Large intestine (tissue), 3 donors: ENCODE measurements at regions not wholly inside any gene's neighbourhood (a gene's known extent, or its start where the extent isn't known, plus 50 kb on each side); places are given as distances from the start of the nearest gene placed in this dataset.

Source experiments
- DNase-seq, 2 donors: peaks; one replicate each; pipeline versions ENCODE4 v3.0.0 to v3.0.0-alpha.2; 2013
- H3K27ac ChIP-seq: one replicate; pipeline ENCODE4 v1.5.1; 2013; ENCODE audit warnings: low read length
- H3K27me3 ChIP-seq: 2 replicates; pipeline ENCODE4 v1.6.1; 2013; ENCODE audit warnings: low read length; ENCODE audit not compliant: control insufficient read depth, insufficient read depth
- H3K36me3 ChIP-seq: 2 replicates; pipeline ENCODE4 v1.6.1; 2013; ENCODE audit warnings: low read length; ENCODE audit not compliant: control insufficient read depth, insufficient read depth
- H3K4me1 ChIP-seq: one replicate; pipeline ENCODE4 v1.6.1; 2013; ENCODE audit warnings: low read length; ENCODE audit not compliant: control insufficient read depth, insufficient read depth
- H3K4me3 ChIP-seq: one replicate; pipeline ENCODE4 v1.5.1; 2013; ENCODE audit warnings: low read length
- H3K9me3 ChIP-seq: one replicate; pipeline ENCODE4 v1.6.1; 2013; ENCODE audit warnings: mild to moderate bottlenecking, low read depth, low read length, moderate library complexity; ENCODE audit not compliant: control insufficient read depth
- WGBS: methylation state at CpG from one replicate; pipeline ENCODE4 v1.1.5; 2013; ENCODE audit warnings: low lambda C conversion rate; ENCODE audit not compliant: insufficient coverage; 5-methylcytosine and 5-hydroxymethylcytosine counted together

DNA sequence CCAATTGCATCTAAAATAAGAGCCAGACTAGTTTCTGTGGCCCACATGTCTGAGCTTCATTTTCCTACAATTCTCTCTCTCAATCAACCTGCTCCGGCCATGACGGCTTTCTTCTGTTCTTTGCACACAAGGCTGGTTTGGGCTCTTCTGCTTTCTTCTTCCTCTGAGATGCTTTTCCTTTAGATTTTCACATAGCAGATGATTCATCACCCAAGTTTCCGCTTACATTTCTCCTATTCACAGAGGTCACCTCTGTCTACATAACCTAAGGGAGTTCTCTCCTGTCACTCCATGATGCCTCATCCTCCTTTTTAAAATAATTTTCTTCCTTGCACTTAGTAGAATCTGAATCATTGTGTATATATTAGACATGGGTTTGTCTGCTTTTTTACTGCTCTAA, 334.6 kb upstream of the TUSC1 start:
- H3K27ac ChIP-seq = no peak overlapping the region
- 90% methylated on average over 2 of the region's 3 CpGs for WGBS
- DNase-seq = no peak
- no peaks in the 10 kb centered on the region for H3K4me1 ChIP-seq
- no peak overlapping the region for H3K4me3 ChIP-seq
- H3K36me3 ChIP-seq = no peaks in the 10 kb centered on the region
- no peaks in the 10 kb centered on the region for H3K27me3 ChIP-seq
- no peaks in the 10 kb centered on the region for H3K9me3 ChIP-seq

DNA sequence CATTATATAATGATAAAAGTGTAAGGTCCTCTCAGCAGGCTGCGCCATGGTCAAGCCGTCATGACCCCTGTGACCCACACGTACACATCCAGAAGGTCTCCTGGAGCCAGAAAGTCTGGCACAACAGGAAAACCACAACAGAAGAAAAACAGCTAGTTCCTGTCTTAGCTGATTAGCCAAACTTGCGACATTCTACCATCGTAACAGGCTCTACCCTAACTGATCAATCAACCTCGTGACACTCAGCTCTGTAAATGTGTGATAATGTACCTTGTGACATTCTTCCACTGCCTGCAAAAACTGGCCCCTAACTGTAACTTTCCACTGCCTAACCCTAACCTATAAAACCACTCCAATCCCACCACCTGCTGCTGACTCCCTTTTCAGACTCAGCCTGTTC, 316.4 kb upstream of the TUSC1 start:
- H3K4me3 ChIP-seq = no peak overlapping the region
- WGBS = 90% methylated on average over 2 of the region's 6 CpGs
- peaks cover 4% of the 10 kb centered on the region for H3K9me3 ChIP-seq

DNA sequence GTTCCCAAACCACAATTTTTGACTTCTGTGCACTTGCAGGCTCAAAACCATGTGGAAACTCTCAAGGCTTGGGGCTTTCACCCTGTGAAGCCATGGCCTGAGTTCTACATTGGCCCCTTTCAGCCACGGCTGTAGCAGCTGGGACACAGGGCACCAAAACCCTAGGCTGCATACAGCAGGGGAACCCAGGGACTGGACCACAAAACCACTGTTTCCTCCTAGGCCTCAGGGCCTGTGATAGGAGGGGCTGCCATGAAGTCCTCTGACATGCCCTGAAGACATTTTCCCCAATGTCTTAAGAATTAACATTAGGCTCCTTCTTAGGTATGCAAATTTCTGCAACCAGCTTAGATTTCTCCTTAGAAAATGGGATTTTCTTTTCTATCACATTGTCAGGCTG, 312.1 kb upstream of the TUSC1 start:
- H3K27ac ChIP-seq = no peak overlapping the region
- DNase-seq = no peak
- H3K9me3 ChIP-seq = peaks cover 3% of the 10 kb centered on the region
- H3K36me3 ChIP-seq = no peaks in the 10 kb centered on the region
- no peaks in the 10 kb centered on the region for H3K27me3 ChIP-seq
- no peaks in the 10 kb centered on the region for H3K4me1 ChIP-seq
- WGBS = no CpG with 5 or more reads among the region's 1 CpG
- no peak overlapping the region for H3K4me3 ChIP-seq

More for the DNA sequence above, 316.4 kb upstream of the TUSC1 start:
- Histone ChIP-seq H3K27me3 (no peaks in the 10 kb centered on the region), H3K27ac (no peak overlapping the region), H3K36me3 (no peaks in the 10 kb centered on the region), H3K4me1 (no peaks in the 10 kb centered on the region)
- no peak for DNase-seq

DNA sequence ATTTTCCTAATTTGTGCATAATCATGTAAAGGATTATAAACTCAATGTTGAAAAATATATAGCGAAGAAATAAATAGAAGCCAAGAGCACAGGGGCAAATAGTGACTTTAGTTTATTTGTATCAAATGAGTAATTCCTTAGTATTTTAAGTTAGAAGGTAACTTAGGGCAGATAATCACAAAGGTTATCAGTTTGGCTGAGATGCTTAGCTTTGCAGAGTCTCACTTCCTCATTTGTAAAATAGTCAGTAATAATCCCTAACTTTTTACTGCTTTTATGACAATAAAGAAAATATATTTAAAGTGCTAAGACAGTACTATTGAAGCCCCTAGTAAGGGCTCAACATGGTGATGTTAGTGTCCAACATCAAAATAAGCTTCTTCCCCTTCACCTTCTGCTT, 297.4 kb upstream of the TUSC1 start:
- no peaks in the 10 kb centered on the region for H3K27me3 ChIP-seq
- no peak overlapping the region for H3K4me3 ChIP-seq
- no peaks in the 10 kb centered on the region for H3K36me3 ChIP-seq
- no peak for DNase-seq
- 100% methylated on average over 1 of the region's 1 CpG for WGBS
- H3K4me1 ChIP-seq = no peaks in the 10 kb centered on the region
- no peaks in the 10 kb centered on the region for H3K9me3 ChIP-seq
- no peak overlapping the region for H3K27ac ChIP-seq

DNA sequence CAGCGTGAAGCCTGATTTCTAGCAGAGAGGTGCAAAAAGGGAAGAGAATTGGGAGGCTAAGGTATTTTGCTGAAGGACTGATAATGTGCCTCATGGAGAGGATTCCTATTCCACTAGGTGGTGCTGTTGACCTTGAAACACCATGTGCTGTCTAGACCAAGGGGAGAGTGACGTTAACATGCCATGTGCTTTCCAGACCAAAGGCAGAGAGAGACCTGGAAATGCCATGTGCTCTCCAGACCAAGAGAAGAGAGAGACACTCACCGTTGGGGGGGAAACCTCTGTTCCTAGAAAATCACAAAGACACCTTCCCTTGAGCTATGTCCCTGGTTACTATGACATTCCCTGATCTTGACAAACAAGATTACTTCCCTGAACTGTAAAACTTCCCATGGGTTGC, 286.0 kb upstream of the TUSC1 start:
- no peak overlapping the region for H3K4me3 ChIP-seq
- DNase-seq = no peak
- no peaks in the 10 kb centered on the region for H3K9me3 ChIP-seq
- WGBS = no CpG with 5 or more reads among the region's 3 CpGs
- no peaks in the 10 kb centered on the region for H3K27me3 ChIP-seq
- H3K36me3 ChIP-seq = no peaks in the 10 kb centered on the region
- no peak overlapping the region for H3K27ac ChIP-seq
- no peaks in the 10 kb centered on the region for H3K4me1 ChIP-seq

DNA sequence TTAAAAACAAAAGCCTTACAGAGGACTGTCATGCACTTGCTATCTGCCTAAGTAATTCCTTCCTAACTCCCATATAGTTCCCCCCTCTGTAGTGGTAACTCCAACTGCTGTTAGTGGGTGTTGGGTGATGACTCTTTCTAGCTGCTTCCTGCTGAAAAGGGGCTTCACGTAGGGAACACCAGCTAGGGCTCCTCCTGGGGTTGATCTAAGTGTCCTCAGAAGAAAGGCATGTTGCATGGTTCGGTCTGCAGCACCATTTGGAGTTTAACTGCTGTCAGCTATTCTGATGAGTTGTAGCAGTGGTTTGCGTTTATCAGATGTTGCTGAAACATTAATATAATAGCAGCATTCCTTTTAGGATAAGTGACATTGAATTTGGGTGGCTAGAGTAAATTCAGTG, 281.9 kb upstream of the TUSC1 start:
- no peak for DNase-seq
- Histone ChIP-seq H3K27ac (no peak overlapping the region), H3K9me3 (no peaks in the 10 kb centered on the region), H3K4me1 (no peaks in the 10 kb centered on the region), H3K4me3 (no peak overlapping the region), H3K27me3 (no peaks in the 10 kb centered on the region), H3K36me3 (no peaks in the 10 kb centered on the region)
- WGBS = no CpG with 5 or more reads among the region's 3 CpGs

DNA sequence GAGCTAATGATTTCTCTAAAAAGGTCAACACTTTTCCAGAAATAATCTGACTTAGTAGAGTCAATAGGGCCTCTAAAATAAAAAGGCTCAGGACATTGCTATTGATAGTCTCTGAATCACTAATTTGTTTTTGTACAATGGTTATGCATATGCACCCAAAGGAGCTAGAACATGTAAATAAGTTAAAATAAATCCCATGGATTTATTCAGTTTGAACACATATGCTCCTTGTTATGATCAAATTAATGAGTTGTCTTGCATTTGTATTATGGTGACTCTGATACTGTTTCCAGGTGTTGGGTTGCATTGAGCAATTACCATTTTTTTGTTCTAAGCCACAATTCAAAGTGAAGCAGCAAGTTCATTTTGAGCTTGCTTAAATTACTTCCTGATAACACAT, 276.0 kb upstream of the TUSC1 start:
- Histone ChIP-seq H3K4me3 (no peak overlapping the region), H3K4me1 (no peaks in the 10 kb centered on the region), H3K36me3 (no peaks in the 10 kb centered on the region), H3K27me3 (no peaks in the 10 kb centered on the region), H3K9me3 (peaks cover 3% of the 10 kb centered on the region), H3K27ac (no peak overlapping the region)
- DNase-seq = no peak

DNA sequence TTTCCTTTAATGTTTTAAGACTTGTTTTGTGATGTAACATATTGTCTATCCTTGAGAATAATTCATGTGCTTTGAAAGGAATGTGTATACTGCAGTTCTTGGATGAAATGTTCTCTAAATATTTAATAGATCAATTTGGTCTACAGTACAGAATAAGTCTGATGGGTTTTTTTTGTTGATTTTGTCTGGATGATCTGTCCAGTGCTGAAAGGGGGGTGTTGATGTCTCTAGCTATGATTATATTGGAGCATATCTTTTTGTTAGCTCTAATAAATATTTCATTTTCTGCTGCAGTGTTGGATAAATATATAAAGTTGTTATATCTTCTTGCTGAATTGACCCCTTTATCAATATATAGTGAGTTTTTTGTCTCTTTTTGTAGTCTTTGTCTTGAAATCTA, 269.9 kb upstream of the TUSC1 start:
- Histone ChIP-seq H3K4me1 (no peaks in the 10 kb centered on the region), H3K27me3 (no peaks in the 10 kb centered on the region), H3K9me3 (peaks cover 5% of the 10 kb centered on the region), H3K36me3 (no peaks in the 10 kb centered on the region), H3K4me3 (no peak overlapping the region), H3K27ac (no peak overlapping the region)
- no peak for DNase-seq

DNA sequence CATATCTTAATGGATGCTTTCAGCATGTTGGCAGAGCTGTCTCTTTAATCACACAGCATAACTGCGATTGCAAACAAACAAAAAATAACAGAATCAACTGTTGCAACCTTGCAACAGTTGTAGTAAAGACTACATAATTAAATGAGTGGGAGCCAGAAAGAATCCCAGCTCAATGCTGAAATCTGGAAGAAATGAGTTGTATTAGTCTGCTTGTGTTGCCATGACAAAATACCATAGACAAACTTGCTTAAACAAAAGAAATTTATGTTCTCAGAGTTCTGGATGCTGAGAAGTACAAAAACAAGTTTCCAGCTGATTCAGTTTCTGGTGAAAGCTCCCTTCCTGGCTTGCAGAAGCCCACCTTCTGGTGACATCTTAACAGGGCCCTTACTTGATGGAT, 260.9 kb upstream of the TUSC1 start:
- Histone ChIP-seq H3K36me3 (no peaks in the 10 kb centered on the region), H3K4me3 (no peak overlapping the region), H3K4me1 (no peaks in the 10 kb centered on the region), H3K27ac (no peak overlapping the region), H3K9me3 (no peaks in the 10 kb centered on the region), H3K27me3 (no peaks in the 10 kb centered on the region)
- no peak for DNase-seq
- 88% methylated on average over 1 of the region's 1 CpG for WGBS

DNA sequence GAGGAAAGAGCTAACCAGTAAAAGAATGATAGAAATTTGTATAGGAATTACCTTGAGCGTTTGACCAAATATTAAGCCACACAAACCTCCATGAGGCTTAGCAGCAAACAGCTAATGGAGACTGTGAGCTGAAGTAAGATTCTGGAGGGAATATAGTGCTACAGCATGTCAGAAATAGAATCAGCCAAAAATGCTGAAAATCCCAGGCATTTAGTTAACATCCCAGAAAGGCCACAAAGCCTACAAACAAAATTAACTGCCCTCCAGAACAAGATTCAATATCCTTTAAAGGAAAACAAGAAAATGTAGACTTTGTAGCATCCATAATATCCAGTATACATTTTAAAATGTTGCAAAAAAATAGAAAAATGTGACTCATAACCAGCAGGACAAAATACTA, 257.8 kb upstream of the TUSC1 start:
- H3K4me3 ChIP-seq = no peak overlapping the region
- DNase-seq = no peak
- 71% methylated on average over 1 of the region's 1 CpG for WGBS
- H3K4me1 ChIP-seq = no peaks in the 10 kb centered on the region
- no peaks in the 10 kb centered on the region for H3K36me3 ChIP-seq
- no peaks in the 10 kb centered on the region for H3K9me3 ChIP-seq
- H3K27ac ChIP-seq = no peak overlapping the region
- no peaks in the 10 kb centered on the region for H3K27me3 ChIP-seq

DNA sequence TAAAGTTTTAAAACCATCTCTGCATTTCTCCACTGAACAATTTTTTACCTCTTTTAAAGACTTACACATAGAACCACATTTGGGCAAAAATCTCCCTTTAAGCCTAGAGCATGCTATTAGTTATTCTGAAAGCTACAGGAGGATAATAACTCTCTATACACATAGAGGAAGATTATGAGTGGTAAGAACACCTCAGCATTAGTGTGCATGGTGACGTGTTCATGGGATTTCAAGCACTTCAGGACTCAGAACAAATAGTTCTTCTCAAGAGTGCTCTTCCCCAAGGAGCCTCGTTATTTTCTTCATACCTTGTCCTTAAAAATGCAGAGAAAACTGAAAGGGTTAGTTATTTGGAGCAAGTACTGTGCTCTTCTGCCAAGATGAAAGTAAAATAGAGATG, 256.9 kb upstream of the TUSC1 start:
- Histone ChIP-seq H3K36me3 (no peaks in the 10 kb centered on the region), H3K4me3 (no peak overlapping the region), H3K27ac (no peak overlapping the region), H3K27me3 (no peaks in the 10 kb centered on the region), H3K4me1 (no peaks in the 10 kb centered on the region), H3K9me3 (no peaks in the 10 kb centered on the region)
- 87% methylated on average over 2 of the region's 2 CpGs for WGBS
- DNase-seq = no peak
